ENCODE measurements at regions not wholly inside any gene's neighbourhood (a gene's known extent, or its start where the extent isn't known, plus 50 kb on each side); places are given as distances from the start of the nearest gene placed in this dataset.
"Not testable (repeated sequence)": the region's sequence is repeated elsewhere in the genome, so short reads cannot be mapped to it uniquely, and the experiment has no call there.

DNA sequence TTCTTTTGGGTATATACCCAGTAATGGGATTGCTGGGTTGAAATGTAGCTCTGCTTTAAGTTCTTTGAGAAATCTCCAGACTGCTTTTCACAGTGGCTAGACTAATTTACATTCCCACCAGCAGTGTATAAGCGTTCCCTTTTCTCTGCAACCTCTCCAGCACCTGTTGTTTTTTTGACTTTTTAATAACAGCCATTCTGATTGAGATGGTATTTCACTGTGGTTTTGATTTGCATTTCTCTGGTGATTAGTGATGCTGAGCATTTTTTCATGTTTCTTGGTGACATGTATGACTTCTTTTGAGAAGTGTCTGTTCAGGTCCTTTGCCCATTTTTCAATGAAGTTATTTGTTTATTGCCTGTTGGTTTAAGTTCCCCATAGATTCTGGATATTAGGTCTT lies 87.1 kb upstream of the TSC22D2 start:
- intact Hi-C loops (cut with micrococcal nuclease); H3K4me1 Mint-ChIP-seq; DNase-seq; H3K27ac Mint-ChIP-seq; H3K9me3 Mint-ChIP-seq; H3K36me3 Mint-ChIP-seq (ENCODE audit: low read depth); H3K4me3 Mint-ChIP-seq: not testable (repeated sequence)
- peaks cover 24% of the 10 kb centered on the region for H3K27me3 Mint-ChIP-seq

DNA sequence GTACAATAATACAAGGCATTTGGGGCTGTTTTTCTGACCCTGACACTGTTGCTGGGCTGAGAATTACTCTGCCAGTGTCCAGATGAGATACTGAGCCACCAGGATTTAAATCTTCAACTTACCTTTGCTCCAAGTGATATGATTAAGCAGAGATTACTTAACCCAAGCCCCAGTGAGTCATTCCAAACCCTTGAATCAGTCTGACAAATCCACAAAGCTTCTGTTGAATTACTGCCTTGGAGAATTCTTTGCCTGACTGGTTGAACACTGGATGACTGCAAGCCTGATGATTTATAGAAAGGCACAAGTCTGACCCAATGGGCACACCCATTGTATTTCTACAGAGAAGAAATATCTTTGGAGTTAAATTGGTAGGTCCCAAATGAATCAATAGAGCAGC lies 88.2 kb upstream of the TSC22D2 start:
- H3K27me3 Mint-ChIP-seq = peaks cover 22% of the 10 kb centered on the region
- H3K4me3 Mint-ChIP-seq = no peak overlapping the region
- H3K36me3 Mint-ChIP-seq (ENCODE audit: low read depth) = no peaks in the 10 kb centered on the region
- DNase-seq = no peak
- no peaks in the 10 kb centered on the region for H3K9me3 Mint-ChIP-seq
- intact Hi-C loops (cut with micrococcal nuclease) = no loop called here
- H3K27ac Mint-ChIP-seq = no peak overlapping the region
- no peaks in the 10 kb centered on the region for H3K4me1 Mint-ChIP-seq

DNA sequence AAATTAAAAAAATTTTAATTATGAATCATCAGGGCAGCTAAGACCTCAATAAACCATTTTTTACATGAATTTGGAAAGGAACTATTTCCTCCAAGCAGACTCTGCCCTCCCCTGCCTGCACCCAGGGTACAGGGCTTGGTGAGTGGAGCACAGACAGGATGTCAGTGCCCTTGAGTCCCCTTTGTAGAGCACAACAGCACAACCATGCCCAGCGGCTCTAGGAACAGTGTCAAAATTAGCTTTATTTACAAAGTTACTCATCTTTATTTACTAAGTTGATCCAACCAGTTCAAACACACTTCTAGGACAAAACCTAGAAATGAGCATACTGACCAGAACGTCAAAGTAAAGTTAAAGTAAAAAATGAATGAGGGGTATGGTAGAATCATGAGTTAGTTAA lies 90.6 kb upstream of the TSC22D2 start:
- Mint-ChIP-seq H3K36me3 (ENCODE audit: low read depth) (no peaks in the 10 kb centered on the region), H3K4me3 (no peak overlapping the region), H3K27me3 (peaks cover 25% of the 10 kb centered on the region), H3K9me3 (no peaks in the 10 kb centered on the region), H3K4me1 (no peaks in the 10 kb centered on the region), H3K27ac (no peak overlapping the region)
- no peak for DNase-seq
- intact Hi-C loops (cut with micrococcal nuclease) = no loop called here

GRCh38 chr3:150315721-150316120 lies 92.4 kb upstream of the TSC22D2 start:
- Mint-ChIP-seq H3K9me3 (no peaks in the 10 kb centered on the region), H3K4me1 (no peaks in the 10 kb centered on the region), H3K36me3 (ENCODE audit: low read depth) (no peaks in the 10 kb centered on the region), H3K4me3 (no peak overlapping the region), H3K27me3 (peaks cover 25% of the 10 kb centered on the region), H3K27ac (no peak overlapping the region)
- DNase-seq = no peak
- intact Hi-C loops (cut with micrococcal nuclease) = no loop called here

DNA sequence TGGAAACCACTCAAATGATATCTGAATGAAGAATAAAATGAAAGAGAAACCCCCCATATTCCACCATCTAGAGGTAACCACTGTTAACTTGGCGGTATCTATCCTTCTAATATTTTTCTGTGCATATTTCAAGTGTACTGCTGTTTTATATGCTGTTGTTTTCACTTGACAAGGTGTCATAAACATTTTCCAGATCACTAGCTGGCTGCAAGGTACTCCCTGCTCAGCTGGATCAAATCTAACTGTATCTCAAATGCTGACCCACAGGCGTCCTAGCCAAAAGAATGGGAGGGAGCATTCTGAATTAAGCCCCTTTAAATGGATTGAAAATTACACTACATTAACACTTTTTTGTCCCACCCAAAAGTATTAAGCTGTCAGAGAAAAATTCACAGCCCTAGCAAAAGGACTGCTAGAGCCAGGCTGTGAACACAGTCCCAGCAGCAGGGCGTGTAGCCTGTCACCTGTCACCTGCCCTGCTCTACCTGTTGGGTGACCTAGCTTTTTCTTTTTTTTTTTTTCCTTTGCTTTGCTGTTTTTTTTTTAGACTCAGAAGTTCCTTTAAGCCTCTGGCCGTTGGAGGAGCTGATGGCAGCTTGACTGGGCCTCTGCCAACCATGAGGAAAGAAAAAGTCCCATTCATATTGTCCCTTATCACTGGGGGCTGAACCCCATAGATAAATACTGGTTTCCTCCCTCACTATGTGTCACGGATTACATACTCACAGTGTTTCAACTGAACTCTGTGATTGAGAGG lies 93.7 kb upstream of the TSC22D2 start:
- DNase-seq = no peak
- Mint-ChIP-seq H3K4me1 (no peaks in the 10 kb centered on the region), H3K9me3 (no peaks in the 10 kb centered on the region), H3K27me3 (peaks cover 25% of the 10 kb centered on the region), H3K27ac (no peak overlapping the region), H3K36me3 (ENCODE audit: low read depth) (no peaks in the 10 kb centered on the region), H3K4me3 (no peak overlapping the region)
- intact Hi-C loops (cut with micrococcal nuclease) = no loop called here

- Mint-ChIP-seq H3K36me3 (ENCODE audit: low read depth) (no peaks in the 10 kb centered on the region), H3K27me3 (peaks cover 20% of the 10 kb centered on the region), H3K4me3 (no peak overlapping the region), H3K4me1 (no peaks in the 10 kb centered on the region), H3K9me3 (no peaks in the 10 kb centered on the region), H3K27ac (no peak overlapping the region)
- intact Hi-C loops (cut with micrococcal nuclease) = no loop called here
- no peak for DNase-seq
Measured at GRCh38 chr3:150312018-150312657, 96.0 kb upstream of the TSC22D2 start.

- no peak overlapping the region for H3K27ac Mint-ChIP-seq
- no peaks in the 10 kb centered on the region for H3K36me3 Mint-ChIP-seq (ENCODE audit: low read depth)
- peaks cover 16% of the 10 kb centered on the region for H3K27me3 Mint-ChIP-seq
- no peaks in the 10 kb centered on the region for H3K9me3 Mint-ChIP-seq
- intact Hi-C loops (cut with micrococcal nuclease) = no loop called here
- H3K4me3 Mint-ChIP-seq = no peak overlapping the region
- DNase-seq = no peak
- no peaks in the 10 kb centered on the region for H3K4me1 Mint-ChIP-seq
Measured at GRCh38 chr3:150311156-150311555, 96.9 kb upstream of the TSC22D2 start.

- Mint-ChIP-seq H3K9me3 (no peaks in the 10 kb centered on the region), H3K36me3 (ENCODE audit: low read depth) (no peaks in the 10 kb centered on the region), H3K4me1 (no peaks in the 10 kb centered on the region), H3K27me3 (peaks cover 22% of the 10 kb centered on the region), H3K4me3 (no peak overlapping the region), H3K27ac (no peak overlapping the region)
- intact Hi-C loops (cut with micrococcal nuclease) = no loop called here
- DNase-seq = no peak
Measured at GRCh38 chr3:150309557-150309956, 98.5 kb upstream of the TSC22D2 start.

- intact Hi-C loops (cut with micrococcal nuclease) = no loop called here
- no peaks in the 10 kb centered on the region for H3K4me1 Mint-ChIP-seq
- peaks cover 25% of the 10 kb centered on the region for H3K27me3 Mint-ChIP-seq
- no peaks in the 10 kb centered on the region for H3K9me3 Mint-ChIP-seq
- no peak overlapping the region for H3K27ac Mint-ChIP-seq
- DNase-seq = no peak
- H3K4me3 Mint-ChIP-seq = no peak overlapping the region
- H3K36me3 Mint-ChIP-seq (ENCODE audit: low read depth) = no peaks in the 10 kb centered on the region
Measured at GRCh38 chr3:150309257-150309542, 98.9 kb upstream of the TSC22D2 start.

DNA sequence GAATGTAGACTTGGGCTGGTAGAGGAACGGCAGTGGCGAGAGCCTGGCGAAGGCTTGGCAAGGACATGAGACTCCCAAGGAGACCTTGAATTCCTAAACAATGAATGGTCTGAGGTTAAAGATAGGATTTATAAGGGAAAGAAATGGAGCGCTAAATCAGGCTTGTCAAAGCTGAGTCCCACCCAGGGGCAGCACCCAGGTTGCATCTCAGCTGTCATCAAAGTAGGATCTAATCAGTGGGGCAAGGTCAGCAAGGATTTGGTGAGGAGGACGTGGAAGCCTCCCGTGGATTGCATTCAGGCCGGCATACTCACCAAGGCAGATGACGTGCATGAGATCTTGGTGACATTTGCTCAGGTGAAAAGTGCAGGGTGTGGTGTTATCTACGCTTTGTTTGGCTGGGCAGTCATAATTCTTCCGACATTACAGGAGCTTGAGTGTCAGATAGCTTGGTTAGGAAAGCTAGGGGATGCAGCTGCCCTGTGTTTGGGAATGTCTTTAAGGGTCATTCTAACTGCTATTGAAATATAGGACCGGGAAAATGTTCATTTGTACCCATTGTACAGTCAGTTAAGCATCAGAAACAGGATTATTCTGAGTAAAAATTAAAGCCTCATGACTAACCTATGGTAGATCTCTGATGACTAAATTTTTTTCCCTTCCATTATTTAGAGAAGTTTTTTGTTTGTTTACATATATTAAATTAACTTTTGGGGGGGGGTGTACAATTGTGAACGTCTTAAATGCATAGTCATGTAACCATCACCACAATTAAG lies 99.4 kb upstream of the TSC22D2 start:
- H3K27me3 Mint-ChIP-seq = peaks cover 26% of the 10 kb centered on the region

GRCh38 chr3:150308037-150308319 lies 100.1 kb upstream of the TSC22D2 start:
- intact Hi-C loops (cut with micrococcal nuclease) = no loop called here
- H3K4me1 Mint-ChIP-seq = no peaks in the 10 kb centered on the region
- no peak overlapping the region for H3K4me3 Mint-ChIP-seq
- H3K27me3 Mint-ChIP-seq = peaks cover 24% of the 10 kb centered on the region
- H3K36me3 Mint-ChIP-seq (ENCODE audit: low read depth) = no peaks in the 10 kb centered on the region
- DNase-seq = no peak
- no peaks in the 10 kb centered on the region for H3K9me3 Mint-ChIP-seq
- no peak overlapping the region for H3K27ac Mint-ChIP-seq

More for the DNA sequence above, 99.4 kb upstream of the TSC22D2 start:
- no peaks in the 10 kb centered on the region for H3K36me3 Mint-ChIP-seq (ENCODE audit: low read depth)
- DNase-seq = no peak
- H3K4me3 Mint-ChIP-seq = no peak overlapping the region
- no peaks in the 10 kb centered on the region for H3K4me1 Mint-ChIP-seq
- no peak overlapping the region for H3K27ac Mint-ChIP-seq
- intact Hi-C loops (cut with micrococcal nuclease) = no loop called here
- H3K9me3 Mint-ChIP-seq = no peaks in the 10 kb centered on the region

DNA sequence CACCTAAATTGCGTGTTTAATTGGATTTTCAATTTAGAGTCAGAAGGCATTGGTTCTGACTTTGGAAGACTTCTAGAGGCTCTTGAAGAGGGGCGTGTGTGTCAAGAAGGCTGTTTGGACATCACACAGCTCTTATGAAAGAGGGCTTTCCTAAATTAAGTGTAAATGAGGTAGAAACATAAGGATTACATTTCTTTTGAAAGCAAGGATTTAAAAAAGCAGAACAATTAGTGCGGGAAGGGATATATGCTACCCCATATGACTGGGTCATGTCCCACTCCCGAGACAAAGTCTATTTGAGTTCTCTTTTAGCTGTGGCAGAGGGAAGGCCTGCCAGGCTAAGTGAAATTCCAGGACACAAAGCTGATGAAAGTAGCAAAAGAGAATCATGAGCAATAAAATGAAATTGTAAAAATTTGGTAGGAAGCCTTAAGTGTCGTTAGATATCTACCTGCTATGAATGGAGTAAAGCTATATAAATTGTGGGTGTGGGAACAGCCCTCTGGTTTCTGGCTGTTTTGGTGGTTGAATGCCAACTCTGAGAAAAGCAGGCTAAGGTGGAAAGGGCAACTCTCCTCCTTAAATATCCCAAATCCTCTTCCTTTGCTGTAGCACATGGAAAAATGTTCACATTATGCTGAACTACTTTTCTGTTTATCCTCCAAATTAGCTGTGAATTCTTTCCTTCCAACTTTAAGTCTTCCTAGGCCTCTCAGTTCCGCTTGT lies 100.6 kb upstream of the TSC22D2 start:
- no peak overlapping the region for H3K27ac Mint-ChIP-seq
- H3K9me3 Mint-ChIP-seq = no peaks in the 10 kb centered on the region
- DNase-seq = no peak
- H3K4me1 Mint-ChIP-seq = no peaks in the 10 kb centered on the region
- no peak overlapping the region for H3K4me3 Mint-ChIP-seq
- H3K27me3 Mint-ChIP-seq = peaks cover 28% of the 10 kb centered on the region
- H3K36me3 Mint-ChIP-seq (ENCODE audit: low read depth) = no peaks in the 10 kb centered on the region
- intact Hi-C loops (cut with micrococcal nuclease) = no loop called here

- no peaks in the 10 kb centered on the region for H3K4me1 Mint-ChIP-seq
- peaks cover 28% of the 10 kb centered on the region for H3K27me3 Mint-ChIP-seq
- intact Hi-C loops (cut with micrococcal nuclease) = no loop called here
- H3K4me3 Mint-ChIP-seq = no peak overlapping the region
- no peaks in the 10 kb centered on the region for H3K9me3 Mint-ChIP-seq
- H3K36me3 Mint-ChIP-seq (ENCODE audit: low read depth) = no peaks in the 10 kb centered on the region
- no peak for DNase-seq
- H3K27ac Mint-ChIP-seq = no peak overlapping the region
Measured at GRCh38 chr3:150306906-150307305, 101.2 kb upstream of the TSC22D2 start.

DNA sequence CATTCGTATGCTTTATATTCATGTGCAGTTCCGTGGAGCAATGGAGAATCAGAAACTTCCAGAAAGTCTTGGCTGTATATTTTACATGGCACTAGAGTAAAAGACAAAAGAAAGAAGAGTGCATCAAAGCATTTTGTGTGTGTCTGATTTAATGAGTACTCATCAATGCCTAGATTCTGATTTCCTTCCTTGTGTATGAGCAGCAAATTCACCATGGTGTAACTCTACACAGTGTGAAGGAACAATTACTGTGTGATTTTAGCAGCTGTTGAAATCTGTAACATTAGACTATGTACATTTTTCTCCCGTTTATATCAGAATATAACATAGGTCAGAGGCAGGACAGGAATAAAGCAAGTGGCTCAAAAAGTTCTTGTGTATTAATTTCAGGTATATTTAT lies 102.0 kb upstream of the TSC22D2 start:
- no peak overlapping the region for H3K27ac Mint-ChIP-seq
- no peaks in the 10 kb centered on the region for H3K9me3 Mint-ChIP-seq
- no peaks in the 10 kb centered on the region for H3K36me3 Mint-ChIP-seq (ENCODE audit: low read depth)
- H3K4me1 Mint-ChIP-seq = no peaks in the 10 kb centered on the region
- DNase-seq = no peak
- H3K4me3 Mint-ChIP-seq = no peak overlapping the region
- peaks cover 33% of the 10 kb centered on the region for H3K27me3 Mint-ChIP-seq
- intact Hi-C loops (cut with micrococcal nuclease) = no loop called here

Measured in activated CD4-positive, alpha-beta T cell treated with anti-CD3 and anti-CD28 coated beads, Interleukin-2, amount 10 ng/mL, durations not matched to agents 24 days and 14 days (primary cell).